Spleen (tissue), 11 donors: ENCODE measurements at regions not wholly inside any gene's neighbourhood (a gene's known extent, or its start where the extent isn't known, plus 50 kb on each side); places are given as distances from the start of the nearest gene placed in this dataset.

Experiments used
- DNase-seq: peaks from one replicate; pipeline ENCODE4 v3.0.0-alpha.2; 2020
- H3K27ac ChIP-seq, 8 donors: fragments of 200-600 bp; sonication (generic) in 7 of 8; 1 replicate in 4 of 8; 2 replicates in 4 of 8; pipeline versions ENCODE4 v1.5.0 to v1.8.0; 2016 to 2021; ENCODE audit warnings: inconsistent platforms in 4 of 8, mild to moderate bottlenecking in 4 of 8, moderate library complexity in 1 of 8
- H3K27me3 ChIP-seq, 7 donors: fragments of 200-600 bp; sonication (generic) in 6 of 7; replicated peaks in 1 of 7; 1 replicate in 4 of 7; 2 replicates in 3 of 7; pipeline versions ENCODE4 v1.5.0 to v1.8.0; 2016 to 2021; ENCODE audit warnings: inconsistent platforms in 3 of 7, mild to moderate bottlenecking in 1 of 7
- H3K36me3 ChIP-seq, 6 donors: fragments of 200-600 bp; sonication (generic) in 5 of 6; 1 replicate in 4 of 6; 2 replicates in 2 of 6; pipeline versions ENCODE4 v1.5.0 to v1.8.0; 2016 to 2021; ENCODE audit warnings: inconsistent platforms in 2 of 6
- H3K4me1 ChIP-seq, 6 donors: fragments of 200-600 bp; sonication (generic) in 5 of 6; 1 replicate in 3 of 6; 2 replicates in 3 of 6; pipeline versions ENCODE4 v1.5.0 to v1.8.0; 2016 to 2021; ENCODE audit warnings: inconsistent platforms in 3 of 6
- H3K4me3 ChIP-seq, 8 donors: fragments of 200-600 bp; sonication (generic) in 7 of 8; 1 replicate in 4 of 8; 2 replicates in 4 of 8; pipeline versions ENCODE4 v1.5.0 to v1.8.0; 2016 to 2021; ENCODE audit warnings: inconsistent platforms in 4 of 8, mild to moderate bottlenecking in 4 of 8, moderate library complexity in 2 of 8
- H3K9me3 ChIP-seq, 8 donors: fragments of 200-600 bp; sonication (generic) in 7 of 8; 1 replicate in 4 of 8; 2 replicates in 4 of 8; pipeline versions ENCODE4 v1.5.0 to v1.8.0; 2016 to 2021; ENCODE audit warnings: inconsistent platforms in 4 of 8
- CTCF ChIP-seq, 11 experiments: fragments of 200-600 bp in 7 of 11; fragments of 450-650 bp in 4 of 11; sonication (generic) in 4 of 11; IDR thresholded peaks in 8 of 11; conservative IDR thresholded peaks in 3 of 11; 1 replicate in 7 of 11; 2 replicates in 4 of 11; pipeline versions ENCODE4 v1.4.0 to v1.8.0; 2016 to 2021; ENCODE audit warnings: antibody characterized with exemption in 11 of 11, inconsistent platforms in 4 of 11, mild to moderate bottlenecking in 1 of 11
- POLR2A ChIP-seq, 3 donors: fragments of 450-650 bp; IDR thresholded peaks; one replicate each; pipeline ENCODE4 v1.5.1; 2017; ENCODE audit warnings: antibody characterized with exemption in 3 of 3, mild to moderate bottlenecking in 1 of 3
- POLR2AphosphoS5 ChIP-seq, 3 donors: sonication (generic); formaldehyde crosslinking; IDR thresholded peaks; one replicate each; pipeline ENCODE4 v1.5.1; 2017; ENCODE audit warnings: antibody characterized with exemption in 3 of 3
- WGBS, 5 donors: extraction: QIAGEN DNeasy Blood & Tissue Kit in 3 of 5; methylation state at CpG; one replicate each; pipeline versions ENCODE4 v1.1.5 to v1.1.7; 2013 to 2018; 5-methylcytosine and 5-hydroxymethylcytosine counted together
- intact Hi-C: fragments of 100-400 bp; cut with DNase I; formaldehyde crosslinking; loops from one replicate; pipeline ENCODE4 v1.15.0; 2023; ENCODE audit warnings: low total_unique reads
- donor health status: healthy with polysubstance abuse.
- donor health status: DM: no; HTN: no; CAD: no; lungs with moderate emphysema.
- donor health status: DM: no; HTN: no; CAD: no.
- donor health status: Bipolar disorder and iron deficiency.
- donor health status: healthy.
- donor health status: DM: no; HTN: no; CAD: no.
- donor health status: DM: yes; HTN: yes; CAD: no.

GRCh38 chr10:8590518-8590917 lies 536.0 kb downstream of the GATA3 start:
- no peaks in the 10 kb centered on the region for H3K27me3 ChIP-seq
- no peak for DNase-seq
- H3K4me3 ChIP-seq: no peak overlapping the region
- H3K36me3 ChIP-seq: no peaks in the 10 kb centered on the region
- no peaks in the 10 kb centered on the region for H3K9me3 ChIP-seq
- no peak for TF ChIP-seq POLR2AphosphoS5 (IDR thresholded peaks at IDR 0.05)
- no peak for TF ChIP-seq CTCF (IDR thresholded peaks at IDR 0.05 in 8 of 11, conservative IDR thresholded peaks at IDR 0.05 in 3 of 11)
- no peak for TF ChIP-seq POLR2A (IDR thresholded peaks at IDR 0.05)
- intact Hi-C loops: no loop called here
- H3K4me1 ChIP-seq: no peaks in the 10 kb centered on the region
- H3K27ac ChIP-seq: no peak overlapping the region

DNA sequence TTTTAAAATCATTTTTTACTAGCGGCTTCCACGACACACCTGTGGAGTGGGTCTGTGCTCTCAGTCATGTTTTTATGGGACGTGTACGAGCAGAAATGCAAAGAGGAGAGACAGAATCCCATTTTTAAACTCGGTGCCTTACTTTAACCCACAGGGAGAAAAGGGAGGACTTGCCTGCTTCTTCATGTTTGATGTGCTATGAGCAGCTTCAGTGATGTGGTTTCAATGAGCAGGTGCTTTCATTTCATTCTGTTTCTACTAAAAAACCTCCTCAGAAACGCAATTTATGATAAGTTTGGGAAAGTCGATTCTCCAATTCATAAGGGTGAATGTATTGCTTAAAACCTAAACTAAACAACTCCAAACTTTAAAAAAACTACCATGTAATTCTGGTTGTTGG lies 537.2 kb downstream of the GATA3 start:
- H3K9me3 ChIP-seq: no peaks in the 10 kb centered on the region
- intact Hi-C loops: no loop called here
- no peaks in the 10 kb centered on the region for H3K36me3 ChIP-seq
- H3K4me3 ChIP-seq: no peak overlapping the region
- no peak for DNase-seq
- no peaks in the 10 kb centered on the region for H3K4me1 ChIP-seq
- no peaks in the 10 kb centered on the region for H3K27me3 ChIP-seq
- WGBS, 5 donors: 81 to 88% (median 84%) methylated on average over 7 of the region's 7 CpGs
- no peak overlapping the region for H3K27ac ChIP-seq
- TF ChIP-seq POLR2AphosphoS5 (IDR thresholded peaks at IDR 0.05) (no peak), POLR2A (IDR thresholded peaks at IDR 0.05) (no peak), CTCF (IDR thresholded peaks at IDR 0.05 in 8 of 11, conservative IDR thresholded peaks at IDR 0.05 in 3 of 11) (no peak)

- DNase-seq: no peak
- WGBS, 5 donors: 78 to 91% (median 88%) methylated on average over 8 of the region's 8 CpGs
- no peak for TF ChIP-seq POLR2AphosphoS5 (IDR thresholded peaks at IDR 0.05)
- no peak for TF ChIP-seq POLR2A (IDR thresholded peaks at IDR 0.05)
- no peak for TF ChIP-seq CTCF (IDR thresholded peaks at IDR 0.05 in 8 of 11, conservative IDR thresholded peaks at IDR 0.05 in 3 of 11)
- intact Hi-C loops: no loop called here
- no peaks in the 10 kb centered on the region for H3K9me3 ChIP-seq
- no peaks in the 10 kb centered on the region for H3K4me1 ChIP-seq
- no peaks in the 10 kb centered on the region for H3K36me3 ChIP-seq
- no peak overlapping the region for H3K27ac ChIP-seq
- no peaks in the 10 kb centered on the region for H3K27me3 ChIP-seq
- H3K4me3 ChIP-seq: no peak overlapping the region
These were observed 539.7 kb downstream of the GATA3 start for GRCh38 chr10:8594176-8594575.

- H3K4me1 ChIP-seq: no peaks in the 10 kb centered on the region
- no peaks in the 10 kb centered on the region for H3K9me3 ChIP-seq
- no peak for DNase-seq
- no peak overlapping the region for H3K27ac ChIP-seq
- no peak for TF ChIP-seq POLR2A (IDR thresholded peaks at IDR 0.05)
- no peak for TF ChIP-seq CTCF (IDR thresholded peaks at IDR 0.05 in 8 of 11, conservative IDR thresholded peaks at IDR 0.05 in 3 of 11)
- no peak for TF ChIP-seq POLR2AphosphoS5 (IDR thresholded peaks at IDR 0.05)
- H3K36me3 ChIP-seq: no peaks in the 10 kb centered on the region
- WGBS, 5 donors: 73 to 98% (median 88%) methylated on average over 5 of the region's 5 CpGs
- H3K27me3 ChIP-seq: no peaks in the 10 kb centered on the region
- no peak overlapping the region for H3K4me3 ChIP-seq
- intact Hi-C loops: no loop called here
These were observed 540.2 kb downstream of the GATA3 start for GRCh38 chr10:8594711-8595110.
